ENCODE measurements at regions not wholly inside any gene's neighbourhood (a gene's known extent, or its start where the extent isn't known, plus 50 kb on each side); places are given as distances from the start of the nearest gene placed in this dataset.

- Histone ChIP-seq H3K79me2 (ENCODE audit: insufficient read depth, low read length) (no peaks in the 10 kb centered on the region), H2AFZ (ENCODE audit: low read depth, low read length, poor library complexity, severe bottlenecking) (no peak overlapping the region), H3K27ac (ENCODE audit: low read depth, low read length) (no peak overlapping the region), H3K9ac (ENCODE audit: low read length) (no peak overlapping the region), H3K9me2 (ENCODE audit: insufficient read depth) (no peaks in the 10 kb centered on the region), H3K4me3 (replicated peaks in 1 of 2; ENCODE audit: low read depth in 1 of 2, low read length in 2 of 2) (no peak overlapping the region), H3K27me3 (ENCODE audit: insufficient read depth, low read length) (peaks cover 12% of the 10 kb centered on the region; the same call in 1 of the 2 replicates), H3K9me3 (ENCODE audit: control insufficient read depth in 1 of 2, insufficient read depth in 1 of 2, low read depth in 1 of 2, low read length in 2 of 2) (no peaks in the 10 kb centered on the region), H4K20me1 (ENCODE audit: insufficient read depth) (no peaks in the 10 kb centered on the region), H3K36me3 (ENCODE audit: control insufficient read depth in 1 of 2, insufficient read depth in 2 of 2, low read length in 2 of 2) (no peaks in the 10 kb centered on the region), H3K4me2 (ENCODE audit: low read length) (no peak overlapping the region), H3K4me1 (ENCODE audit: control insufficient read depth in 1 of 2, insufficient read depth in 2 of 2, low read length in 2 of 2) (no peaks in the 10 kb centered on the region)
- ChIA-PET RAD21 (ENCODE audit: low non-redundant PET in 1 of 2, low total read pairs in 2 of 2, uncharacterized antibody in 2 of 2, unreplicated experiment in 2 of 2) (no interaction called here), POLR2A (no interaction called here), CTCF (no interaction called here)
- TF ChIP-seq SIN3A (IDR thresholded peaks at IDR 0.05; ENCODE audit: low read depth) = no peak
- TF ChIP-seq SP1 (IDR thresholded peaks at IDR 0.05; ENCODE audit: low read depth) = no peak
- TF ChIP-seq ZNF274 (IDR thresholded peaks at IDR 0.05; ENCODE audit: low read depth, low read length) = no peak
- no peak for TF ChIP-seq CTCF (IDR thresholded peaks at IDR 0.05 in 2 of 3, conservative IDR thresholded peaks at IDR 0.05 in 1 of 3; ENCODE audit: borderline replicate concordance in 1 of 3, insufficient read depth in 1 of 3, low read depth in 2 of 3, low read length in 2 of 3)
- TF ChIP-seq MAX (IDR thresholded peaks at IDR 0.05) = no peak
- no peak for TF ChIP-seq EZH2phosphoT487 (IDR thresholded peaks at IDR 0.05; ENCODE audit: borderline replicate concordance)
- no peak for TF ChIP-seq REST (IDR thresholded peaks at IDR 0.05; ENCODE audit: low read depth)
- TF ChIP-seq FOSL1 (IDR thresholded peaks at IDR 0.05; ENCODE audit: low read depth) = no peak
- TF ChIP-seq EGR1 (IDR thresholded peaks at IDR 0.05; ENCODE audit: low read depth) = no peak
- no peak for TF ChIP-seq ELF1 (IDR thresholded peaks at IDR 0.05; ENCODE audit: borderline replicate concordance, low read depth)
- no peak for TF ChIP-seq JUND (IDR thresholded peaks at IDR 0.05)
- TF ChIP-seq ZFX (IDR thresholded peaks at IDR 0.05) = no peak
- intact Hi-C loops (cut with micrococcal nuclease) = no loop called here
- BruUV-seq (replicated peaks) = no TSS peak
- ATAC-seq = no peak
- DNase-seq (ENCODE audit: low read depth, low spot score) = no peak
Measured at GRCh38 chr1:108017698-108018097, 52.7 kb upstream of the VAV3 start.

All from HCT116 (cell line).